HG02938 (cell line): ENCODE measurements at regions not wholly inside any gene's neighbourhood (a gene's known extent, or its start where the extent isn't known, plus 50 kb on each side); places are given as distances from the start of the nearest gene placed in this dataset.

Experiments used
- ATAC-seq: cut with Tn5 transposase; IDR thresholded peaks from one replicate; pipeline ENCODE4 v1.9.1; 2021; ENCODE audit warnings: mild to moderate bottlenecking, moderate library complexity; ENCODE audit not compliant: unreplicated experiment

DNA sequence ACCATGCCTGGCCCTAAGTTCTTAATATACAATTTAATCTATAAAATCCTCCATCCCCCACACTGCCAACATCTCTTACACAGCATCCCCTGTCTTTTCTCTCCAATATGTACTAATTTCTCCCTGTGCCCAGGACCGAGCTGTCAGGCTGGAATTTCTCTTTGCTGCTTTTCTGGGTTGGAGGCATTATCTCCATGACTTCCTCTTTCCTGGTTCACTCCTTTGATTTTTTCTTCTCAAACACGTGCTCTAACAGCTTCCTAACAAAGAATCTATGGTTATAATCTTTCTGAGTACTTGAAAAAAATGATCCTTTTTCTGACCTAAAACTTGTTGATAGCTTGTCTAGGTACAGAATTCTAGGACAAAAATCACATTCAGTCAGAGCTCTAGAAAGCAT lies 112.8 kb downstream of the C1D start:
- no peak for ATAC-seq

DNA sequence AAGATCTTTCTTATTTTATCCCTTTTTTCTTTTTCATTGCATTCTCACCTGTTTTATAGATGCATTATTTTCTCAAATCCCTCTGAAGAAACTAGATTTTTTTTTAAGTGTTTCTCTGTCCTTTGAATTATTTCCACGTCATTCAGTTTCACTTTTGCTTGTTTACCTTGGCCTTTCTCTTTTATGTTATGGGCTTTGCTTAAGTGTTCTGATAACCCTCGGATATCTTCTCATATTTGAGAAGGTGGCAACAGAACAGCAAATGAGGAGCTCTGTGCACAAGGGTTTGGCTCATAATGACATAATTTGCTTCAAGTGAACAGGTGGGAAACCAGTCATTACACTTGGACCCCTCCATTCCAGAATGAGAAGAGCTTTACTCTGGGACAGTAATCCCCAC lies 111.9 kb downstream of the C1D start:
- no peak for ATAC-seq

DNA sequence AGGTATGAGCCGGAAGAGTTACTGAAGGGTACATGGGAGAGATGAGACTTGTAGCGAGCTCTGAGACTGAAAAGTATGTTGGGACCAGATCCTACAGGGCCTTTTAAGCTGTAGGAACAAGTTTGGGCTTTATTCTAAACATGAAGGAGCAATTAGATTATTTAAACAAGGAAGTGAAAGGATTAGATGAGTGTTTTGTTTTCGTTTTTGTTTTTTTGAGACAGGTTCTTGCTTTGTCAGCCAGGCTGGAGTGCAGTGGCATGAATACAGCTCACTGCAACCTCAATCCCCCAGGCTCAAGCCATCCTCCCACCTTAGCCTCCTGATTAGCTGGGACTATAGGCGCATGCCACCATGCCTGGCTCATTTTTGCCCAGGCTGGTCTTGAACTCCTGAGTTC lies 110.7 kb downstream of the C1D start:
- ATAC-seq = peak; percentile 74

DNA sequence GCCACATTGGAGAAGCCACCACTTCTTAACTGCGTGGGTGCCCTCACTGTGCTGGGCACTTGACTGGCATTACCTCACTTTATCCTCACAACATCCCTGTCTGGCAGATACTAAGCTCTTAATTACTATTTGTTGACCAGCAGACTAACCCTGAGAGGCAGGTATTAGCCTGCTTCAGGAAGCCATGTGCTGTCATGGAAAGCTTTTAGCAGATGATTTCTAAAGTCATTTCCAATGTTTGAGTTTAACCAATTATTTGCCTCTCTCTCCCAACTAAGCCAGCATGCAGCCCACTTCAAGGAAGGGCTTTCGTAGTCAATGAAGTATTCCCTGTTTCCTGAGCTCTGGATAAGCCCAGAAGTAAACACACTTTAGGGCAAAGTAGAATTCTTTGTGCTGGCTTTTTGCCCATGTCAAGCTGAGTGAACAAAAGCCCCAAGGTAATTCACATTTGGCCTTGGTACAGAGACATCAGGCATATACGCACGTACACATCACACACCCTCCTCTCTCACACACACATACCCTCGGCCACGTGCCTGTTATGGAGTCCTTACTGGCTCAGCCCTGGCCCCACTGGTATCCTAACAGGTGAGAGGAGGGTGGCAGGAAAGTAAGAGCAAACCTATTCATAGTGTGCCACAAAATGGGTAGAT lies 108.6 kb downstream of the C1D start:
- ATAC-seq = no peak

DNA sequence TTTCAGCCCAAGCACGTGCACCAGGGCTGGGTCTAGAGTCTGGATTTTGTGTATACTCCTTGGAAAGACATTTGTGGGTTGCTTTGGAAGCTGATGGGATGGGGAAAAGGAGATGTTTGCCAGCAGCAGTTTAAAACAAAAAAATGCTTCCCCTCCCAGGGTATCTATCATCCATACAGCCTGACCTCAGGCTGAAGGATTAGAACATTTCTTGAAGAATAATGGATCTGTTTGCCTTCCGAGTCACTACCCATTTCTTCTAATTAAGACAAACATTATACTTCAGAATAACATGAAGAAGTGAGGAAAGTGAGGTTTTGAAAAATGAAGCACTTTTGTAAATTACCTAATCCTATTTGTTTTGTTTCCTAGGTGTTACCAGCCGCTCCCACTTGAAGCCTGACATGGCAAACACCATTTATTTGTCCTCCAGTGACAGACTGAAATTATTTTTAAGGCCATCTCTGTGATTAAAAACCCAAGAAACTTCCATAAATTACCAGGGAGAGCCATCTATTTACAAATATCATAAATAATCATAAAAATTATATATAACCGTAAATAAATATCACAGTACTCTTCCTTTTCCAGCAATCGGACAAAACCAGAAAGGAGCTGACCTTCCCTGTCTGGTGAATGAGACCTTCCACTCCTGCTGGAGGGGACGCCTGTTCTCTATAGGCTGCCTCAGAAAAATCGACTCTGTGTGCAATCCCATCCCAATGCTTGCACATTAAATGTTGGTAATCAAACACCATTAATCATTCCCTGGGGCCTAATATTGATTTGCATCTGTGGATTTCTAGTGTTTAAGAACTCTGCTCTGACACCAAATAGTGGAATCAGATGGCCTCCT lies 106.8 kb downstream of the C1D start:
- ATAC-seq = no peak

DNA sequence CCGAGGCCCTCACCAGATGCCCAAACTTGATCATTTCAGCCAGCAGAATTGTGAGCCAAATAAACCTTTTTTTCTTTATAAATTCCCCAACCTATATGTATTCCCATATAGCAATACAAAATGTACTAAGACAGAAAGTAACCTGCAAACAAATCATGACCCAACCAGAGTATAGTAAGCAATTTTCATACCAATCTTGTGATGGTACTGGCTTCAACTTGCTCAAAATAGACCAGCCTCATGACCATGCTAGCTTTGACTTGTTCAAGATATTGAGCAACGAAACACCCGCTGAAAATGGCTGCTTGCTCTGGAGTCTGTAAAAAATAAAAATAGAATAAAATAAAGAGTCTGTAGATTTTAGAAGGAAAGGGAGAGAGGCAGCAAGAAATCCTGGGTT lies 97.6 kb downstream of the C1D start:
- no peak for ATAC-seq

DNA sequence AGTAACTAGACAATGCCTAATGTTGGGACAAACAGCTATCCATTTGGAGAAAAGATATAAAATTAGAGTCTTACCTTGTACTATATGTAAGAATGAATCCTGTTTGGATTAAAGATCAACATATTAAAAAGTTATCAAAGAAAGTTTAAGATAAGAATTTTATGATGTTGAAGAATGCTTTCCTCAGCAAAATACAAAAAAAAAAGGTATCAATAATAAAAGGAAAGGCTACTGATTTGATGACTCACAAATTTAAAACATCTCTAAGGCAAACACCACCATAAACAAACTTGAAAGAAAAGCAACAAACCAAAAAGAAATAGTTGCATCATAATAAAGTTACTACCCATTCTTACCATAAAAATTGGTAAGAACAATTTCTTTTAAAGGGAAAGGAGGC lies 92.7 kb downstream of the C1D start:
- ATAC-seq = no peak

DNA sequence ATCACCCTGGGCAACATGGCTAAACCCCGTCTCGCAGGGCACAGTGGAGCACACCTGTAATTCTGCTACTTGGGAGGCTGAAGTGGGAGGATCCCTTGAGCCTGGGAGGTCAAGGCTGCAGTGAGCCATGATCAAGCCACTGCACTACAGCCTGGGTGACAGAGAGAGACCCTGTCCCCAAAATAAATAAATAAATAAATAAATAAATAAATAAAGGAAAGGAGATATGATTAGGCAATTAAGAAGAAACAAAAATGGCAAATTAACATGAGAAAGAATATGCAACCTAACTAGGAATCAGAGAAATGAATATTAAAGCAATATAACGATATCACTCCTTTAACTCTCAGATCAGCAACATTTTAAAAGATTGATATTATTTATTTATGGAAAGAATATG lies 92.3 kb downstream of the C1D start:
- no peak for ATAC-seq

DNA sequence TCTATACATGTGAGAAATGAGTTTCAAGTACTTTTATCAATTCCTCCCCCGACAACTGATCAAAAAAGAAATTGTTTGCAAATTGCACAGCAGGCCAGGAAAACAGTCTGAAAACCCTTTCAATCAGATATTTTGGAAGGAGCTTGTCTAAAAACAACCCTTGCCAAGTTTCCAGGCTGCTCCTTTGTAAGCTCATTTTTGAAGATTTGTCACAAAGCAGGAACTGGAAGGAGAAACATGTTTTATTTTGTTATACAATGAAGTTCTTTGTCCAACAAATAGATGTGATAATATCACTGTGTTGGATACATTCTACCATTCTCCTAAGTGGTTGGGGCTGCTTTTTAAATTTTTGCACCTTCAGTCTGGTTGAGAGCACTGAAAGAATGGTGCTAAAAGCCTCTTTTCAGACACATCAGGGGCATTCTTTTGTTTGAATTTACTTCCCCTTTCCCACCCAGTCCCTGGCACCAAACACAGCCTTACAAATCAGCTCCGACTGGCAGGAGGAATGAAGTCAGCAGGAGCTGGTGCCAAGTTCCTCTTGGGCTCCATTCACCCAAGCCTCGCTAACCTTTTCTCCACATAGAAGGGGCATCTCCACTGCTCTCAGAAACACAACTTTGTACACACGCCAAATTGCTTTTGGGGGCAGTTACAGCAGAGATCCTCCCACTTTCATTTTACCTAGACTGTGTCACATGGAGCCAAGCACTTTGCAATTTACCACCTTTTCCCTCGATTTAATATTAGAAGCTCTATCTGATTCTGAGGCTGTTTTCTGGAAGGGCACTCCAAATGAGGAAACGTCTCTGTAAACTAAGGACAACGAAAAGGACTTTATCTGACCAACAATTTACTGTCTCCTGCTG lies 88.0 kb downstream of the C1D start:
- no peak for ATAC-seq

DNA sequence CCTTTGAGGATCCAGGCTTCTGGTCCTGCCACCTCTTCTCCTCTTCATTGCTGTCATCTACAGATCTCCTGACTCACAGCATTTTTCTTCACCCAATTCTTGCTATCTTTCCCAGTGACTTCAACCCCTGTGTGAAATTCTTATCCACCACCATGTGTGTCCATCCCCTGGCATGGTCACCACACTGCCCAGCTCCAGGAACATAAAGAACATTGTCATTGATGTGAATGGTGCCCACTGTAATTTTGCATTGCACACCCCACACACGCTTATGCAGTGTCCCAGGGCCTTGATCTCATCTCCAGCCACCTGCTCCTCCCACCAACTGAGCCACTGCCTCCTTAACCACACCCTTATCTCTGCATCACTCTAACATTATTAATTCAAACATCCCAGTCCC lies 85.3 kb downstream of the C1D start:
- no peak for ATAC-seq

DNA sequence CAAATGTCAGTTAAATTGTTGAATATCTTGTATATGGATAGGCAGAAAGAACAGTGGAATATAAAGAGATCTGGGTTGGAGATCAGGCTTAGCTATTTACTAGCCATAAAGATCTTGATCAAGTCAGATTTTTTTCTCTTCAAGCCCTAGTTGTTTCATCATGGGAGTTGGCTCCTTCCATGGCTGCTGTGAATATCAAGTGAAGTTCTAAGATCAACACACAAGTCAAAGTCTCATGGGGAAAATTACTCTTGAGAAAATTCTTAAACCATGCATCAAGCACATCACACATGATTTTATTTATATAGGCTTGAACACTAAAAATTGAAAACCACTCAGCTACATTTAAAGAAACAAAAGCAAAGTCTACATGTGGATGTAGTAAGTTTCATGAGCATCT lies 79.8 kb downstream of the C1D start:
- ATAC-seq = no peak

DNA sequence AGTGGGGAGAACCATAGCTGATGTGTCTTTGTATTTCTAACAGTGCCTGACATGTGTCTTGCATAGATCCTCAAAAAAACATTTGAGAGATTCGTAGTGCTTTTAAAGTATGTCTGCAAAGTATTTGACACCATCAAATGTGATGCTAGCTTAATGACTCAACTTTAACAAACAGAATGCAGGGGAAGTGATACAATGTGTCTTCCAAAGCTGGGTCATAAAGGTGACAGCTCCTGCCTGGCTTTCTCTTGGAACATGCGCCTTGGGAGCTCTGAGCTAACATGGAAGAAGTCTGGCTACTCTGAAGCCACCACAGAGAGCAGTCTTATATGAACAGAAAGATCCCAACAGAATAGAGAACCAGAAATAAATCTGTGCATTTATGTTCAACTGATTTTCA lies 78.2 kb downstream of the C1D start:
- no peak for ATAC-seq

DNA sequence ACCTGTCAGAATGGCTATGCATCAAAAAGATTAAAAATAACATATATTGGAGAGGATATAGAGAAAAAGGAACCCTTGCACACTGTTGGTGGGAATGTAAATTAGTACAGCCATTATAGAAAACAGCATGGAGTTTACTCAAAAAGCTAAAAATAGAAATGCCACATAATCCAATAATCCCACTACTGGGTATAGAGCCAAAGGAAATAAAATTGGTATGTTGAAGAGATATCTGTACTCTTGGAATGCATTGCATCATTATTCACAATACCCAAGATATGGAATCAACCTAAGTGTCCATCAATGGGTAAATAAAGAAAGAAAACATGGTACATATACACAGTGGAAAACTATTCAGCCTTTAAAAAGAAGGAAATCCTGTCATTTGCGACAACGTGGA lies 77.2 kb downstream of the C1D start:
- no peak for ATAC-seq

DNA sequence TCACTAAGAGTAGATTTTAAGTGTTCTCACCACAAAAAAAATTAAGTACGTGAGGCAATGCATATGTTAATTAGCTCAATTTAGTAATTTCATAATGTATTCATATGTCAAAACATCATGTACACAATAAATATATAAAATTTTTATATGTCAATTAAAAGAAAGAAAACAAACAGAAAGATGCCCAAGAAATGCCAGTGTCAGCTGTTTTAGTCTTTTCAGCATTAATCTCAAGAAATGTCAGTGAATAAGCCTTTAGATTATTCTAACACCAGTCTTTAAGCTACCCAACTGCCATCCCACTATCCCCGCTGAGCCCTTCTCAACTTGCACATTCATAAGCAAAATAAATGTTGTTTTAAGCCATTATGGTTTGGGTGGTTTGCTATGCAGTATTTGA lies 76.5 kb downstream of the C1D start:
- no peak for ATAC-seq
